Parathyroid adenoma (tissue), 2 donors: ENCODE measurements at regions not wholly inside any gene's neighbourhood (a gene's known extent, or its start where the extent isn't known, plus 50 kb on each side); places are given as distances from the start of the nearest gene placed in this dataset.
A peak's percentile ranks its signal among the peaks of the same experiment; 100 is the strongest.
"Not testable (repeated sequence)": the region's sequence is repeated elsewhere in the genome, so short reads cannot be mapped to it uniquely, and the experiment has no call there.

Experiments used
- H2AFZ ChIP-seq: fragments of 300-600 bp; sonication (generic); one replicate; pipeline ENCODE4 v1.7.0; 2017; ENCODE audit warnings: antibody characterized with exemption, mild to moderate bottlenecking
- H3K27ac ChIP-seq: fragments of 300-600 bp; sonication (generic); one replicate; pipeline ENCODE4 v1.7.0; 2017
- H3K27me3 ChIP-seq: fragments of 300-600 bp; sonication (generic); one replicate; pipeline ENCODE4 v1.7.0; 2017; ENCODE audit warnings: low read length; ENCODE audit not compliant: control insufficient read depth, insufficient read depth
- H3K36me3 ChIP-seq: fragments of 300-600 bp; sonication (generic); one replicate; pipeline ENCODE4 v1.7.0; 2017; ENCODE audit warnings: low read length; ENCODE audit not compliant: control insufficient read depth, insufficient read depth
- H3K4me1 ChIP-seq: fragments of 300-600 bp; sonication (generic); one replicate; pipeline ENCODE4 v1.7.0; 2017; ENCODE audit warnings: control low read depth
- H3K4me2 ChIP-seq: fragments of 300-600 bp; sonication (generic); one replicate; pipeline ENCODE4 v1.7.0; 2017; ENCODE audit warnings: low read length
- H3K4me3 ChIP-seq: fragments of 300-600 bp; sonication (generic); one replicate; pipeline ENCODE4 v1.7.0; 2017; ENCODE audit warnings: low read depth, low read length
- H3K79me2 ChIP-seq: fragments of 300-600 bp; sonication (generic); one replicate; pipeline ENCODE4 v1.7.0; 2017; ENCODE audit warnings: control low read depth
- H3K9ac ChIP-seq: fragments of 300-600 bp; sonication (generic); one replicate; pipeline ENCODE4 v1.7.0; 2017; ENCODE audit warnings: mild to moderate bottlenecking
- H3K9me3 ChIP-seq: fragments of 300-600 bp; sonication (generic); one replicate; pipeline ENCODE4 v1.7.0; 2017; ENCODE audit warnings: low read length; ENCODE audit not compliant: control insufficient read depth
- TF ChIP-seq, protein P1 (sequence below): fragments of 300-600 bp; sonication (generic); IDR thresholded peaks from one replicate; pipeline ENCODE4 v1.7.0; 2017; ENCODE audit warnings: antibody characterized with exemption, mild to moderate bottlenecking
- donor health status: primary hyperparathyroidism.

DNA sequence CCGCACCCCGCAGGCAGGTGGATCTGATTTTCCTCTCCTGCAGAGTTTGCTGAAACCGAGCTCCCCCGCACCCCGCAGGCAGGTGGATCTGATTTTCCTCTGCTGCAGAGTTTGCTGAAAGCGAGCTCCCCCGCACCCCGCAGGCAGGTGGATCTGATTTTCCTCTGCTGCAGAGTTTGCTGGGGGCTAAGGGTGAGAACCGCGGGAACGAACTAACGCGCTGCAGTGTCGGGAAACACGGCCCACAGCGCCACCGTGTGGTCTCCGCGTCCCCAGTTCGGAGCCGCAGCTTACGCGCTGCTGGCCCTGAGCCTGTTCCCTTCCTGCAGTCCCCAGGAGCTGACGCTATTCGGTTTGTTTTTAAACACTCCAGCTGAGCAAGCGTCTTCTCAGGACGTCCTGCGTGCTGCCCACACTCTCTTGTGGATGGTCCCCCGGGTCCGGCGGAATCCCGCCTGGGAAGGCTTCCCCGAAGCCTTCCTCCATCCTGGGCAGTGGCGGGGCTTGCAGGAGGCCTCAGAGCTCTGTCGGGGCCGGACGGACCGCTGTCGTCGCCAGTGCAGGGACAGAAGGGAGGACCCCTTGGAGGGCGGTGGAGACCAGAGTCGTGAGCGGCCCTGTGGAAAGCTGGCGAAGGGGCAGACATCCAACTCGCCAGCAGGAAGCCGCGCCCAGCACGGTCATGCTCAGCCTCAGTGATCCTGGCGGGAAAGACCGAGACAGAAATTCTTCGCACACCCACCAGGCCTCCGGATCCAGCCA lies 121.2 kb upstream of the LPCAT1 start:
- no peaks in the 10 kb centered on the region for H3K4me1 ChIP-seq
- H3K9me3 ChIP-seq: no peaks in the 10 kb centered on the region
- H3K27ac ChIP-seq: no peak overlapping the region
- peaks cover 5% of the 10 kb centered on the region for H3K27me3 ChIP-seq
- H3K9ac ChIP-seq: no peak overlapping the region
- H3K4me2 ChIP-seq: peak overlapping the region; percentile 81
- H3K36me3 ChIP-seq: no peaks in the 10 kb centered on the region
- peak overlapping the region; percentile 46 for H3K4me3 ChIP-seq
- H3K79me2 ChIP-seq: no peaks in the 10 kb centered on the region
- TF ChIP-seq, protein P1, sequence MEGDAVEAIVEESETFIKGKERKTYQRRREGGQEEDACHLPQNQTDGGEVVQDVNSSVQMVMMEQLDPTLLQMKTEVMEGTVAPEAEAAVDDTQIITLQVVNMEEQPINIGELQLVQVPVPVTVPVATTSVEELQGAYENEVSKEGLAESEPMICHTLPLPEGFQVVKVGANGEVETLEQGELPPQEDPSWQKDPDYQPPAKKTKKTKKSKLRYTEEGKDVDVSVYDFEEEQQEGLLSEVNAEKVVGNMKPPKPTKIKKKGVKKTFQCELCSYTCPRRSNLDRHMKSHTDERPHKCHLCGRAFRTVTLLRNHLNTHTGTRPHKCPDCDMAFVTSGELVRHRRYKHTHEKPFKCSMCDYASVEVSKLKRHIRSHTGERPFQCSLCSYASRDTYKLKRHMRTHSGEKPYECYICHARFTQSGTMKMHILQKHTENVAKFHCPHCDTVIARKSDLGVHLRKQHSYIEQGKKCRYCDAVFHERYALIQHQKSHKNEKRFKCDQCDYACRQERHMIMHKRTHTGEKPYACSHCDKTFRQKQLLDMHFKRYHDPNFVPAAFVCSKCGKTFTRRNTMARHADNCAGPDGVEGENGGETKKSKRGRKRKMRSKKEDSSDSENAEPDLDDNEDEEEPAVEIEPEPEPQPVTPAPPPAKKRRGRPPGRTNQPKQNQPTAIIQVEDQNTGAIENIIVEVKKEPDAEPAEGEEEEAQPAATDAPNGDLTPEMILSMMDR: peak; percentile 81
- H2AFZ ChIP-seq: peak overlapping the region; percentile 85

DNA sequence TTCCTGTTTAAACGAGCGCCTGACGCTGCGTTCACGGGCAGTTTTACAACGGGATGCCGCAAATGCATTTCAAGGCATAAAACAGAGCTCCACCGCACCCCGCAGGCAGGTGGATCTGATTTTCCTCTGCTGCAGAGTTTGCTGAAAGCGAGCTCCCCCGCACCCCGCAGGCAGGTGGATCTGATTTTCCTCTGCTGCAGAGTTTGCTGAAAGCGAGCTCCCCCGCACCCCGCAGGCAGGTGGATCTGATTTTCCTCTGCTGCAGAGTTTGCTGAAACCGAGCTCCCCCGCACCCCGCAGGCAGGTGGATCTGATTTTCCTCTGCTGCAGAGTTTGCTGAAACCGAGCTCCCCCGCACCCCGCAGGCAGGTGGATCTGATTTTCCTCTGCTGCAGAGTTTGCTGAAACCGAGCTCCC lies 120.6 kb upstream of the LPCAT1 start:
- H3K4me3 ChIP-seq, H3K27me3 ChIP-seq, H3K79me2 ChIP-seq, H3K9ac ChIP-seq, H2AFZ ChIP-seq, H3K4me2 ChIP-seq, H3K4me1 ChIP-seq, H3K9me3 ChIP-seq, H3K36me3 ChIP-seq, H3K27ac ChIP-seq: not testable (repeated sequence)

DNA sequence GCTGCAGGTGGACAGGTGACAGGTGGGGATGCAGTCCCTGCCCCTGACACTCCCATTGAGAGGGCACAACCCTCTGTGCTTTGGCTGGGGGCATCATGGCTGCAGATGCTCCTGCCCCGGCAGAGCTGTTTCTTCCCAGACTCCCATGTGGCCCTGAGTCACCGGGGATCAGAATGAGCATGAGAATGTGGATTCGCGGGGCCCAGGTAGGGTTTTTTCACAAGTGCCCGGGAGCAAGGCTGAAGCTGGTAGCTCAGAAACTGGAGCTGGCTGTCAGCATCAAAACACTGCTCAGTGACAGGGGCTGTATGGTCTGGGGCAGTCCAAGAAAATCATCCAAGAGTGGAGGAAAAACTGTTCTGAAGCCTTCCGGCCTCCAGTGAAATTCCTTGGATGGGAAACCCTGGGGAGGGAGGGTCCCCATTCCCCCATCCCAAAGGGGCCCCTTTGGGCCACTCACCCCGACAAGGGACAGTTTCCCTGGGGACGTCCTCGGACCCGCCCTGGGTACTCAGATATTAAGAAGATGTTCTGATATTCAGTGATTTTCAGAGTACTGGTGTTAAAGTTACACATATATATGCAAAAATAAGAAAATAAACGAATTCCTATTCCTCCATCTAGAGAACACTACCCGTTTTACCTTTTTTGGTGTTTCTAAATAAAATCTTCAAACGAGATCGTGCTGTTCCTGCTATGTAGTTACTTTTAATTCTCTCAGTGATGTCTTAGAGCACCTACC lies 120.1 kb upstream of the LPCAT1 start:
- Histone ChIP-seq H3K9me3 (no peaks in the 10 kb centered on the region), H3K4me2 (no peak overlapping the region), H3K27me3 (peaks cover 5% of the 10 kb centered on the region), H3K4me3 (no peak overlapping the region), H2AFZ (no peak overlapping the region), H3K79me2 (no peaks in the 10 kb centered on the region), H3K4me1 (no peaks in the 10 kb centered on the region), H3K36me3 (no peaks in the 10 kb centered on the region), H3K27ac (no peak overlapping the region), H3K9ac (no peak overlapping the region)
- TF ChIP-seq, protein P1: no peak

DNA sequence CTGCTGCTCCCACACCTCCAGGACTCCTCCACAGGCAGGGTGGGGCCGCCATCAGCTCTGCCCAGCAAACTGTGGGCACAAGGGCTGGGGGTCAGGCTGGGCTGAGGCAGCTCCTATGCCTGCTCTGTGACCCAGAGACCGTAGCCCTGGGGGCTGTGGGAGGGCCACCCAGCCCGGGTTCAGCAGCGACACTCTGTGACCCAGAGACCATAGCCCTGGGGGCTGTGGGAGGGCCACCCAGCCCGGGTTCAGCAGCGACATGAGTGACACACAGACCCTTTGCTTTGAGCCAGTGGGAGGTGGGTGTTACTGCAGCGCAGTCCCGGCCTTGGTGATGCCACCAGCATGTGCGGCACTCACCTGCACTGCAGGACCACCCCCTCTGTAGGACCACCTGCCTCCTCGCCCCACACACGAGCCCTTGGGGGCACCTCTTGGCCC lies 118.9 kb upstream of the LPCAT1 start:
- Histone ChIP-seq H3K4me2 (no peak overlapping the region), H3K4me3 (no peak overlapping the region), H2AFZ (no peak overlapping the region), H3K27ac (no peak overlapping the region), H3K36me3 (no peaks in the 10 kb centered on the region), H3K79me2 (no peaks in the 10 kb centered on the region), H3K27me3 (peaks cover 5% of the 10 kb centered on the region), H3K4me1 (no peaks in the 10 kb centered on the region), H3K9ac (no peak overlapping the region), H3K9me3 (no peaks in the 10 kb centered on the region)
- TF ChIP-seq, protein P1: no peak

DNA sequence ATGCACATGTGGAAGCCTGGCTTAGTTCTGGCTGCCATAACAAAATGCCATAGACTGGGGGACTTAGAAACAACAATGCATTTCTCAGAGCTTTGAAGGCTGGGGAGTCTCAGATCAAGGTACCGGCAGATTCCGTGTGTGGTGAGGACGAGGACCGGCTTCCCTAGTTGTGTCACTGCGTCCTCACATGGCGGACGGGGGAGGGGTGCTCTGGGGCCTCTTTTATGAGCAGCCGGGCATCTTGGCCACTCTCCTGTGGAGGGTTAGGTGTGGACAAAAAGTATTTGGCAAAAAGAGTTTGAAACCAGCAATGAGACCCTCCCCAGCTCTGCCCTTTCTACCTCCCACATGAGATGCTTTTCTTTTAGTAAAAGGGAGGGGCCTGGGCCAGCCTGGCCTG lies 118.5 kb upstream of the LPCAT1 start:
- H3K4me2 ChIP-seq: no peak overlapping the region
- H3K9ac ChIP-seq: no peak overlapping the region

More for the DNA sequence above, 118.5 kb upstream of the LPCAT1 start:
- Histone ChIP-seq H3K4me1 (no peaks in the 10 kb centered on the region), H2AFZ (no peak overlapping the region), H3K79me2 (no peaks in the 10 kb centered on the region), H3K27me3 (peaks cover 5% of the 10 kb centered on the region), H3K9me3 (no peaks in the 10 kb centered on the region), H3K36me3 (no peaks in the 10 kb centered on the region), H3K27ac (no peak overlapping the region), H3K4me3 (no peak overlapping the region)
- TF ChIP-seq, protein P1: no peak
